HT1080 (cell line): ENCODE measurements at regions not wholly inside any gene's neighbourhood (a gene's known extent, or its start where the extent isn't known, plus 50 kb on each side); places are given as distances from the start of the nearest gene placed in this dataset.
A peak's percentile ranks its signal among the peaks of the same experiment; 100 is the strongest.
"Not testable (repeated sequence)": the region's sequence is repeated elsewhere in the genome, so short reads cannot be mapped to it uniquely, and the experiment has no call there.

Experiments
- DNase-seq: peaks from one replicate; pipeline ENCODE4 v3.0.0-alpha.2; 2015; ENCODE audit warnings: low read depth

- DNase-seq, result no peak
These were observed 52.1 kb downstream of the CARTPT start for GRCh38 chr5:71771191-71771590.

GRCh38 chr5:71778678-71779276, 59.7 kb downstream of the CARTPT start:
- DNase-seq, result peak; percentile 30

GRCh38 chr5:71780597-71780996, 61.5 kb downstream of the CARTPT start:
- no peak for DNase-seq

GRCh38 chr5:71782393-71782770, 63.3 kb downstream of the CARTPT start:
- DNase-seq, result no peak

- DNase-seq, result peak; percentile 53
These were observed 64.0 kb downstream of the CARTPT start for GRCh38 chr5:71782771-71783770.

GRCh38 chr5:71783891-71784290, 64.8 kb downstream of the CARTPT start:
- no peak for DNase-seq

- peak; percentile 45 for DNase-seq
These were observed 67.4 kb downstream of the CARTPT start for GRCh38 chr5:71786337-71787055.

GRCh38 chr5:71788794-71789193, 69.7 kb downstream of the CARTPT start:
- no peak for DNase-seq

GRCh38 chr5:71789746-71790145, 70.7 kb downstream of the CARTPT start:
- no peak for DNase-seq

GRCh38 chr5:71790433-71790832, 71.4 kb downstream of the CARTPT start:
- no peak for DNase-seq

- DNase-seq, result not testable (repeated sequence)
These were observed 73.0 kb downstream of the CARTPT start for GRCh38 chr5:71792041-71792440.

GRCh38 chr5:71794061-71794695, 75.1 kb downstream of the CARTPT start:
- no peak for DNase-seq

GRCh38 chr5:71802673-71803072, 83.6 kb downstream of the CARTPT start:
- no peak for DNase-seq

GRCh38 chr5:71806711-71807110, 87.6 kb downstream of the CARTPT start:
- DNase-seq, result no peak

- DNase-seq, result no peak
These were observed 88.8 kb downstream of the CARTPT start for GRCh38 chr5:71807909-71808308.

GRCh38 chr5:71809446-71809845, 90.4 kb downstream of the CARTPT start:
- DNase-seq, result no peak

- no peak for DNase-seq
These were observed 90.9 kb downstream of the CARTPT start for GRCh38 chr5:71810023-71810422.

- DNase-seq, result no peak
These were observed 91.6 kb downstream of the CARTPT start for GRCh38 chr5:71810471-71811195.

GRCh38 chr5:71811779-71812178, 92.7 kb downstream of the CARTPT start:
- DNase-seq, result no peak

- peak; percentile 47 for DNase-seq
These were observed 97.2 kb downstream of the CARTPT start for GRCh38 chr5:71816307-71816706.

GRCh38 chr5:71817891-71818290, 98.8 kb downstream of the CARTPT start:
- DNase-seq, result no peak
